OCI-LY1 (cell line): ENCODE measurements at regions not wholly inside any gene's neighbourhood (a gene's known extent, or its start where the extent isn't known, plus 50 kb on each side); places are given as distances from the start of the nearest gene placed in this dataset.

Source experiments
- H2AFZ ChIP-seq: fragments of 200-600 bp; sonication (generic), shearing (Covaris generic); 2 replicates; pipeline ENCODE4 v1.6.0; 2014; ENCODE audit warnings: antibody characterized with exemption, mild to moderate bottlenecking, low read length
- H3F3A ChIP-seq: fragments of 200-600 bp; sonication (generic), shearing (Covaris generic); 2 replicates; pipeline ENCODE4 v1.6.0; 2014; ENCODE audit warnings: mild to moderate bottlenecking, antibody characterized with exemption, low read length, moderate library complexity; ENCODE audit not compliant: insufficient read depth
- H3K27ac ChIP-seq: fragments of 200-600 bp; sonication (generic); 2 replicates; pipeline ENCODE4 v1.5.1; 2014; ENCODE audit warnings: low read length, mixed run types, mild to moderate bottlenecking, low read depth; ENCODE audit not compliant: poor library complexity, severe bottlenecking
- H3K27me3 ChIP-seq: fragments of 200-600 bp; sonication (generic); 2 replicates; pipeline ENCODE4 v1.6.0; 2014; ENCODE audit warnings: antibody characterized with exemption, mild to moderate bottlenecking, low read length, moderate library complexity; ENCODE audit not compliant: insufficient read depth
- H3K36me3 ChIP-seq: fragments of 200-600 bp; sonication (generic); 2 replicates; pipeline ENCODE4 v1.6.1; 2014; ENCODE audit warnings: mild to moderate bottlenecking, antibody characterized with exemption, low read length, moderate library complexity, mixed read lengths; ENCODE audit not compliant: insufficient read depth
- H3K4me1 ChIP-seq: fragments of 200-600 bp; sonication (generic); 2 replicates; pipeline ENCODE4 v1.5.1; 2014; ENCODE audit warnings: mild to moderate bottlenecking, low read length, moderate library complexity; ENCODE audit not compliant: insufficient read depth, severe bottlenecking
- H3K4me2 ChIP-seq: fragments of 200-600 bp; sonication (generic), shearing (Covaris generic); 2 replicates; pipeline ENCODE4 v1.6.1; 2014; ENCODE audit warnings: low read length
- H3K4me3 ChIP-seq: fragments of 200-600 bp; sonication (generic); 2 replicates; pipeline ENCODE4 v1.5.1; 2014; ENCODE audit warnings: low read length, low read depth, mild to moderate bottlenecking, mixed read lengths; ENCODE audit not compliant: poor library complexity, severe bottlenecking
- H3K79me2 ChIP-seq: fragments of 200-600 bp; shearing (Covaris generic); 2 replicates; pipeline ENCODE4 v1.6.1; 2016; ENCODE audit warnings: mixed run types, low read length, mixed read lengths; ENCODE audit not compliant: insufficient read depth
- H3K9ac ChIP-seq: fragments of 200-600 bp; sonication (generic), shearing (Covaris generic); 2 replicates; pipeline ENCODE4 v1.6.1; 2014; ENCODE audit warnings: mild to moderate bottlenecking, low read length, mixed read lengths
- H3K9me2 ChIP-seq: fragments of 200-600 bp; sonication (generic), shearing (Covaris generic); 2 replicates; pipeline ENCODE4 v1.6.1; 2014; ENCODE audit warnings: low read depth, mild to moderate bottlenecking, low read length, mixed read lengths
- H3K9me3 ChIP-seq: fragments of 200-600 bp; shearing (Covaris generic); 2 replicates; pipeline ENCODE4 v1.6.1; 2014; ENCODE audit warnings: low read length, mixed read lengths
- H4K20me1 ChIP-seq: fragments of 200-600 bp; sonication (generic), shearing (Covaris generic); 2 replicates; pipeline ENCODE4 v1.6.0; 2016; ENCODE audit warnings: mild to moderate bottlenecking, low read length; ENCODE audit not compliant: insufficient read depth
- EZH2 ChIP-seq: fragments of 200-600 bp; sonication (generic), shearing (Covaris generic); IDR thresholded peaks from 2 replicates; pipeline ENCODE4 v1.8.0; 2017; ENCODE audit warnings: borderline replicate concordance, mixed run types, mild to moderate bottlenecking, antibody characterized with exemption, low read length, moderate library complexity, mixed read lengths
- TF ChIP-seq, protein P1 (sequence below): fragments of 200-600 bp; sonication (generic), shearing (Covaris generic); IDR thresholded peaks from 2 replicates; pipeline ENCODE4 v1.5.1; 2017; ENCODE audit warnings: mild to moderate bottlenecking, antibody characterized with exemption, low read length, moderate library complexity, mixed read lengths

DNA sequence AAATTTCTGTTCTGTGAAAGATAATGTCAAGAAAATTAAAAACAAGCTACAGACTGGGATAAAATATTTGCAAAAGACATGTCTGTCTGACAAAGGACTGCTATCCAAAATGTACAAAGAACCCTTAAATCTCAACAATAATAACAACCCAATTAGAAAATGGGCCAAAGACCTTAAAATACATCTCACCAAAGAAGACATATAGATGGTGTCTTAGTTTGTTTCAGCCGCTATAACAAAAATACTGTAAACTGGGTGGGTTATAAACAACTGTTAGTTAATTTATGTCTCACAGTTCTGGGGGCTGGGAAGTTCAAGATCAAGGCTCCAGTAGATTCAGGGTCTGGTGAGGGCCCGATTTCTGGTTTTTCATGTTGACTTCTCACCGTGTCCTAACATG, 106.2 kb upstream of the AGTR1 start:
- H4K20me1 ChIP-seq: no peaks in the 10 kb centered on the region
- no peaks in the 10 kb centered on the region for H3K9me3 ChIP-seq
- H3K4me3 ChIP-seq: no peak overlapping the region
- no peaks in the 10 kb centered on the region for H3F3A ChIP-seq
- H3K9ac ChIP-seq: no peak overlapping the region
- no peaks in the 10 kb centered on the region for H3K27me3 ChIP-seq
- no peaks in the 10 kb centered on the region for H3K79me2 ChIP-seq
- no peaks in the 10 kb centered on the region for H3K9me2 ChIP-seq
- H2AFZ ChIP-seq: no peak overlapping the region
- H3K36me3 ChIP-seq: no peaks in the 10 kb centered on the region
- no peak overlapping the region for H3K4me2 ChIP-seq
- TF ChIP-seq, protein P1, sequence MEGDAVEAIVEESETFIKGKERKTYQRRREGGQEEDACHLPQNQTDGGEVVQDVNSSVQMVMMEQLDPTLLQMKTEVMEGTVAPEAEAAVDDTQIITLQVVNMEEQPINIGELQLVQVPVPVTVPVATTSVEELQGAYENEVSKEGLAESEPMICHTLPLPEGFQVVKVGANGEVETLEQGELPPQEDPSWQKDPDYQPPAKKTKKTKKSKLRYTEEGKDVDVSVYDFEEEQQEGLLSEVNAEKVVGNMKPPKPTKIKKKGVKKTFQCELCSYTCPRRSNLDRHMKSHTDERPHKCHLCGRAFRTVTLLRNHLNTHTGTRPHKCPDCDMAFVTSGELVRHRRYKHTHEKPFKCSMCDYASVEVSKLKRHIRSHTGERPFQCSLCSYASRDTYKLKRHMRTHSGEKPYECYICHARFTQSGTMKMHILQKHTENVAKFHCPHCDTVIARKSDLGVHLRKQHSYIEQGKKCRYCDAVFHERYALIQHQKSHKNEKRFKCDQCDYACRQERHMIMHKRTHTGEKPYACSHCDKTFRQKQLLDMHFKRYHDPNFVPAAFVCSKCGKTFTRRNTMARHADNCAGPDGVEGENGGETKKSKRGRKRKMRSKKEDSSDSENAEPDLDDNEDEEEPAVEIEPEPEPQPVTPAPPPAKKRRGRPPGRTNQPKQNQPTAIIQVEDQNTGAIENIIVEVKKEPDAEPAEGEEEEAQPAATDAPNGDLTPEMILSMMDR: no peak
- no peak for TF ChIP-seq EZH2
- H3K4me1 ChIP-seq: no peaks in the 10 kb centered on the region
- no peak overlapping the region for H3K27ac ChIP-seq

DNA sequence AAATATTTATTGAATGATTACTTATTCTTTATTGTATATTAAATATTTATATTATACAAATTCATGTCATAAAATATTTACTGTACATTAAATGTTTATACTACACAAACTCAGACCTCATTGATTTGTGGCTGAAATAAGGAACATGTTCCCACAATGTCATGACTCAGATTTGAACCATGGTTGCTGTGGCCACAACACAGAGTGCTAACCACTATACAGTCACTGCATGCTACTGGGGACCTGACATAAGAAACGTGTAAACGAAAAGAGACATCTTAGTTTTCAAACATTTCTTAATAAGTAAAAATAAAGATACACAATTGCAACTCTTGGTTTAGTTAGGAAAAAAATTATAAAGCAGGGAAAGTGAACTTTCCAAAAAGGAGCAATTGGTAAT, 99.1 kb upstream of the AGTR1 start:
- H3K9me2 ChIP-seq: no peaks in the 10 kb centered on the region
- H3K4me3 ChIP-seq: no peak overlapping the region
- TF ChIP-seq, protein P1: no peak
- no peak for TF ChIP-seq EZH2
- no peaks in the 10 kb centered on the region for H3K4me1 ChIP-seq
- H2AFZ ChIP-seq: no peak overlapping the region
- no peaks in the 10 kb centered on the region for H3F3A ChIP-seq
- H3K36me3 ChIP-seq: no peaks in the 10 kb centered on the region
- no peaks in the 10 kb centered on the region for H4K20me1 ChIP-seq
- no peak overlapping the region for H3K27ac ChIP-seq
- no peaks in the 10 kb centered on the region for H3K79me2 ChIP-seq
- no peak overlapping the region for H3K4me2 ChIP-seq
- no peak overlapping the region for H3K9ac ChIP-seq
- H3K27me3 ChIP-seq: no peaks in the 10 kb centered on the region
- H3K9me3 ChIP-seq: no peaks in the 10 kb centered on the region

DNA sequence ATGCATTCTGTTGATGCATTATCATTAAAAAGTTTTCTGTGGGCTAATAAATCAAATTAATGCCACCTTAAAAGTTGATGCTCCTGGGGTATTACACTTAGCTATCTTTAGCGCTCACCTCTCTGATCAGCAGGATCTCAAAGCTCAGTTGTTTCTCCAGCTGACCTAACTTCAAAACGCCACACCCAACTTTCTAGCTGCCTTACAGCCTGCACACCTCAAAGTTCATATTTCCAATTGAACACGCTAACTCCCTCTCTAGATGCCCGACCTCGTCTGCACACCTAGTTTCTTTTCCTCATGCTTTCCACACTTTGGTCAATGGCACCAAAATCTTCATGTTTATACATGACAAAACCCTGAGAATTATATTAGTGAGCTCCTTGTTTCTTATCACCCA, 98.2 kb upstream of the AGTR1 start:
- H3K27me3 ChIP-seq: no peaks in the 10 kb centered on the region
- no peak overlapping the region for H3K4me2 ChIP-seq
- no peak overlapping the region for H3K4me3 ChIP-seq
- no peaks in the 10 kb centered on the region for H3K79me2 ChIP-seq
- no peaks in the 10 kb centered on the region for H3K9me3 ChIP-seq
- H3K9ac ChIP-seq: no peak overlapping the region
- no peaks in the 10 kb centered on the region for H4K20me1 ChIP-seq
- no peaks in the 10 kb centered on the region for H3K4me1 ChIP-seq
- H3K36me3 ChIP-seq: no peaks in the 10 kb centered on the region
- no peaks in the 10 kb centered on the region for H3F3A ChIP-seq
- no peaks in the 10 kb centered on the region for H3K9me2 ChIP-seq
- H2AFZ ChIP-seq: no peak overlapping the region
- TF ChIP-seq, protein P1: no peak
- TF ChIP-seq EZH2: no peak
- H3K27ac ChIP-seq: no peak overlapping the region
